ENCODE measurements at regions not wholly inside any gene's neighbourhood (a gene's known extent, or its start where the extent isn't known, plus 50 kb on each side); places are given as distances from the start of the nearest gene placed in this dataset.

DNA sequence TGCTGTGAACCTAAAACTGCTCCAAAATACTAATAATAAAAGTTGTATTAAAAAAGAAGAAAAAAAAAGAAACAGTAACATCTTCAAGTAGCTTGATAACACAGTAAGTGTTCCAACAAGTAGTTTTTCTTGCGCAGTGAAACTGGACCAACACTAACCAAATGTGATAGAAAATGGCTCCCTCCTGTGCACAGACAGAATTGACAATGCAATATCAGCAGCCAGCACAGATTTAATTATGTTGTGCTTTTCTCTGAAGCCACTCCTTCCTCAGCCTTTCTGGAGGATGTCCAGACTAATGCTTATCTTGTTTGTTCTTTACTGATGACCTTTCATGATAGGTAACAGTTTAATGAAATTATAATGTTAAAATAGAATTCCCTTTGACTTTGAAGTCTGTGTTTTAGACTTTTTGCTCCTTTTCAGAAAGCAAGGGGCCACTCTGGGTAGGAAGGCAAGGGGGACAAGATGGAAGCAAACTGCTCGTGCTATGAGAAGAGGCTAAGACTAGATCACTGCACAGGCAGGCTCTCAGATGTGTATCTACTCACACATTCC is 147.1 kb upstream of the RPL34 start:
- TF ChIP-seq, protein P1, sequence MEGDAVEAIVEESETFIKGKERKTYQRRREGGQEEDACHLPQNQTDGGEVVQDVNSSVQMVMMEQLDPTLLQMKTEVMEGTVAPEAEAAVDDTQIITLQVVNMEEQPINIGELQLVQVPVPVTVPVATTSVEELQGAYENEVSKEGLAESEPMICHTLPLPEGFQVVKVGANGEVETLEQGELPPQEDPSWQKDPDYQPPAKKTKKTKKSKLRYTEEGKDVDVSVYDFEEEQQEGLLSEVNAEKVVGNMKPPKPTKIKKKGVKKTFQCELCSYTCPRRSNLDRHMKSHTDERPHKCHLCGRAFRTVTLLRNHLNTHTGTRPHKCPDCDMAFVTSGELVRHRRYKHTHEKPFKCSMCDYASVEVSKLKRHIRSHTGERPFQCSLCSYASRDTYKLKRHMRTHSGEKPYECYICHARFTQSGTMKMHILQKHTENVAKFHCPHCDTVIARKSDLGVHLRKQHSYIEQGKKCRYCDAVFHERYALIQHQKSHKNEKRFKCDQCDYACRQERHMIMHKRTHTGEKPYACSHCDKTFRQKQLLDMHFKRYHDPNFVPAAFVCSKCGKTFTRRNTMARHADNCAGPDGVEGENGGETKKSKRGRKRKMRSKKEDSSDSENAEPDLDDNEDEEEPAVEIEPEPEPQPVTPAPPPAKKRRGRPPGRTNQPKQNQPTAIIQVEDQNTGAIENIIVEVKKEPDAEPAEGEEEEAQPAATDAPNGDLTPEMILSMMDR (IDR thresholded peaks at IDR 0.05; ENCODE audit: control insufficient read depth, insufficient read depth, low read depth, low read length, missing control alignments), result no peak
- H3K4me3 ChIP-seq (ENCODE audit: control insufficient read depth, low read depth, low read length), result no peak overlapping the region
- no peak for DNase-seq (ENCODE audit: low read depth)

DNA sequence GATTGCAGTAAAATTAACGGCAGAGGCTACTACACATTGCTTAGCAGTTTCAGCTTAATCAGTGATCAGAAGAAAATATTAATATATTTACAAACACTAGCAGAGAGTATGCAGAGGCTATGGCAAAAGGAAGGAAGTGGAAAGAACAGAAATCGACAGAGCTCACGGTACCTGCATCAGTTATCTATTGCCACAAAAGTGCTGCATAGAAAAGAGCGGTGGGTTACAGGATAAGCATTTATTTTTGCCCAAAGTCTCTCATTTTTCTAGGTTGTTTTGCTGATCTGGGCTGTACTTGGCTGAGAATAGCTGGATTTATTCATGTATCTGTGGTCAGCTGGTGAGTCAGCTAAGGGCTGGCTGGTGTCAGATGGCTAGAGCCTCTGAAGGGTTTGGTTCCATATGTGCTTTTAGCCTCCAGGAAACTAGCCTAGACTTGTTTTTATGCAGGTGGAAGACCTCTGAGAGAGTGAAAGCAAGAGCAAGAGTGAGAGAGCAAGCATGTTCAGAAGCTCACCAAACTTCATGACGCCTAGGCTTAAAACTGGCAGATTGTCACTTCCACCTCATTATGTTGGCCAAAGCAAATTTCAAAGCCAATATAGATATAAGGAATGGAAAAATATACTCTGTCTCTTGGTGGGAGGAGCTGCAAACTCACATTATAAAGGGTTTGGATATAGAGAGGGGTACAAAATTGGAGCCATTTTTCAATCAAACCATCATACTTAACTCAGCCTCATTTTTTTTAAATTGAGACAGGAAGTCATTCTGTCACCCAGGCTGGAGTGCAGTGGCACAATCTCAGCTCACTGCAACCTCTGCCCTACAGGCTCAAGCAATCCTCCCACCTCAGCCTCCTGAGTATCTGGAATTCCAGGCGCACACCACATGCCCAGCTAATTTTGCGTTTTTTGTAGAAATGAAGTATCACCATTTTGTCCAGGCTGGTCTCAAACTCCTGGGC is 153.2 kb upstream of the RPL34 start:
- no peak overlapping the region for H3K4me3 ChIP-seq (ENCODE audit: control insufficient read depth, low read depth, low read length)
- peak; percentile 46 for DNase-seq (ENCODE audit: low read depth)
- TF ChIP-seq, protein P1 (IDR thresholded peaks at IDR 0.05; ENCODE audit: control insufficient read depth, insufficient read depth, low read depth, low read length, missing control alignments), result no peak

DNA sequence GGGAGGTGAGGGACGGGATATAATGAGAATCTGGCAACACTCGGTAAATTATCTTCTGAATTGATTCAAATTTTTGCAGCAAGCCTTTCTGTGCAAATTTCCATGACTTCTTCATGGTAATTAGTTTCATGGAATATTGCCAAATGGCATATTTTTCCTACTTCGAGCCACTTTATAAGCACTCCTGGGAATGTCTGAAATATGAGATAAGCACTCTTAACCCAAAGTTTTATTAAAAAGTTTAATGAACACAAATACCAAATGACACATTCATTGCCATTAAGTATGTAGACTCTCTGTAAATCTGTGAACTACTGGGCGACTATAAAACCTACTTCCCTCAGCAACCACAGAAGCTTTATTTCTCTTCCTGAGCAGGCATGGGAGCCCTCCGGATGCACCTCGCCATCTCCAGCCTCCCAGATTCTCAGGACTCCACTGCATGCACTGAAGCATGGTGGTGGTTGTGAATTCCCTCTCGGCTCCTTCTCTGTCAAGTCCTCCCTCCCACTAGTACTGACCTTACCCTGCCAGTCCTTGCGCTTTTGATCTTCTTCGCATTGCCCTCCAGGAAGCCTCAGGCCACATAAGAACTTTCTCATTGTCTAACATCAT is 154.4 kb upstream of the RPL34 start:
- DNase-seq (ENCODE audit: low read depth), result no peak
- TF ChIP-seq, protein P1 (IDR thresholded peaks at IDR 0.05; ENCODE audit: control insufficient read depth, insufficient read depth, low read depth, low read length, missing control alignments), result no peak
- no peak overlapping the region for H3K4me3 ChIP-seq (ENCODE audit: control insufficient read depth, low read depth, low read length)

DNA sequence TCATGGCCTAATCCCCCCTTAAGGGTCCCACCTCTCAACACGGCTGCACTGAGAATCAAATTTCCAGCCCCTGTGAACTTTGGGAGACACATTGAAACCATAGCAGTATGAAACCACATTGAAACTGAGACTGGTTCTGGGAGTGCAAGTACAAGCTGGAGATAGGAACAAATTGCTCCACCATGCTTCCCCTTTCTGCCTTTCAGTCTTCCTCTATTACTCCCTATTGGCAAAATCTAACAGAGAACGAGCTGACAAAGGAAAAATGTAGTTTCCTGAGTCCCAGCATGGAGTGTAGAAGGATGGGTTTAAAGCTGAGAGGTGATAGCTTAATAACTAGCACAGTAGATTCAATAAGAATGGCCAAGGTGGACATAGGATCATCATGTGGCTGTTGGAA is 161.7 kb upstream of the RPL34 start:
- TF ChIP-seq, protein P1 (IDR thresholded peaks at IDR 0.05; ENCODE audit: control insufficient read depth, insufficient read depth, low read depth, low read length, missing control alignments), result no peak
- no peak for DNase-seq (ENCODE audit: low read depth)
- no peak overlapping the region for H3K4me3 ChIP-seq (ENCODE audit: control insufficient read depth, low read depth, low read length)

DNA sequence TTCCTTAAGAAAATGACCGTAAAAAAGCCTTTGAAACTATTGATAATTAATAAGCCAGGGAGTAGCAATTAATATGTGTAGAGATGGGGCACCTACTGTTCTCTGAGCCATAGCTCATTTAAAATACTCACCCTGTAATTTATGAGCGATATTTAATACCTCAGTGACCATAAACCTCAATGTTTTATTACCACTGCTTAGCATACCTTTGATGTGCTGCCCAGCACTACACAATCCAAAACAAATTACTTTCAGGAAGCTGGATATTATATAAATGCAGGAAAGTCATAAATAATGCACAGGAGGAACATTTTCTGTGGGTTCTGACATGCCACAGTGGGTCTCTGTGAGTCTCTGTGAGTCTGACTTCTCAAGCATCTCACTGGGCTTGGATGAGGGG is 166.1 kb upstream of the RPL34 start:
- H3K4me3 ChIP-seq (ENCODE audit: control insufficient read depth, low read depth, low read length), result no peak overlapping the region
- TF ChIP-seq, protein P1 (IDR thresholded peaks at IDR 0.05; ENCODE audit: control insufficient read depth, insufficient read depth, low read depth, low read length, missing control alignments), result no peak
- no peak for DNase-seq (ENCODE audit: low read depth)

DNA sequence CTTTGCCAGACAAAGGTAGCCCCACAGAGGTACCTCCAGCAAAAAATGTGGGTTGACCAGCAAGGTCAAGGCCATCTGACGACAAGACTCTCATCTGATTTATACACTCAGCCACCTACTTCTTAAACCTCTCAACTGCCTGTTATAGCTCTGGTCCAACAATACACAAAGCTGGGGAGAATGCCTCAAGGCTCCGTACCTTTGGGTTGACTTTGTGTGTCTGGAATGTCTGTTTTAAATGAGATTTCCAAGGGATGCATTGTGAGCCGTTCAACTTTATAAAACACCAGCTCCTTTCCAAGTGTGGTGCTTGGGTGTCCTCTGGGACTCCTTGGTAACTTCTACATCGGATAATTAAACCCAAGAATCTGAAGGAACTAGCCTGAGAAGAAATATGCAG is 167.0 kb upstream of the RPL34 start:
- DNase-seq (ENCODE audit: low read depth), result no peak
- no peak overlapping the region for H3K4me3 ChIP-seq (ENCODE audit: control insufficient read depth, low read depth, low read length)
- TF ChIP-seq, protein P1 (IDR thresholded peaks at IDR 0.05; ENCODE audit: control insufficient read depth, insufficient read depth, low read depth, low read length, missing control alignments), result no peak
